Hematopoietic multipotent progenitor cell treated with erythropoietin and hydrocortisone succinate and interleukin-3 and kit ligand, for 15 days (in vitro differentiated cells): ENCODE measurements at regions not wholly inside any gene's neighbourhood (a gene's known extent, or its start where the extent isn't known, plus 50 kb on each side); places are given as distances from the start of the nearest gene placed in this dataset.

Experiments
- DNase-seq: peaks from one replicate; pipeline ENCODE4 v3.0.0-alpha.2; 2015; ENCODE audit warnings: low spot score

DNA sequence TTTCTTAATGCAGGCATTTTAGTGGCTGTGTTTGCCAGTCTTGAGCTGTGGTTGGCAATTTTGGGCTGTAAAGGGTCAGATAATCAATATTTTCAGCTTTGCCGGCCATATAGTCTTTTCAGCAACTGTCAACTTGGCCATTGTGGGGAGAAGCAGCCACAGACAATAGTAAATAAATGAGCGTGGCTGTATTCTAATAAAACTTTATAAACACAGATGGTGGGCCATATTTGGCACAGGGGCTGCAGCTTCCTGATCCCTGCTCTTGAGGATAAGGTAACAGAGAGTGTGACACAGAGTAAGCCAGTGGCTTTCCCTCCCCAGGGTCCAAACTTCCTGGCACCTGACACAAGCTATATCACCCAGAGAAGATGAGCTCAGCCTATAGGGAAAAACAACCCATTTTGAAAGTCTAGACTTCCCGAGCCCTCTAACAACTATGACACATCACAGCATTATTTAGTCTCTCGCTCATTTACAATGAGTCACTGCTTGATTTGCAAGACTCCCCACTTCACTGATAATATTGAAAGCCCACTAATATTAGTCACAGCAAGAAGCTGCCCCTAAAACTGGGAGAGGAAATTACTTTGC, 163.1 kb upstream of the TMPO start:
- DNase-seq: no peak

DNA sequence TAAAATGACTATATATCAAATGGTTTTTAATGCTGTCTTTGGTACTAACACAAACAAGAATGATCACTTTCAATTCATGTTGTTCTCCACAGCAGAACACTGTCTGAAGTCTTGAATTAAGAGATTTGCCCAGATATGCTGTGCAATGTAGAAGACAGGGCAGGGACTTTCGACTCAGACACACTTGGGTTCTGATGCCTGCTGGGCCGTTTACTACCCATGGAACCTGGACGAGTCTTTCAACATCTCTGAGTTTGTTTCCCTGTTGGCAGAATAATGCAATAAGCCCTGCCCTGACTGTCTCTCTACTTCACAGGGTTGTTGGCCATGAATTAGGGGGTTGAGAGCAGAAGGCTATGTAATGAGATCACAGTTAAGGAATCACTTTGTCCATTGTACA, 162.6 kb upstream of the TMPO start:
- DNase-seq: no peak

- no peak for DNase-seq
These were observed 160.8 kb upstream of the TMPO start for GRCh38 chr12:98354520-98355035.

DNA sequence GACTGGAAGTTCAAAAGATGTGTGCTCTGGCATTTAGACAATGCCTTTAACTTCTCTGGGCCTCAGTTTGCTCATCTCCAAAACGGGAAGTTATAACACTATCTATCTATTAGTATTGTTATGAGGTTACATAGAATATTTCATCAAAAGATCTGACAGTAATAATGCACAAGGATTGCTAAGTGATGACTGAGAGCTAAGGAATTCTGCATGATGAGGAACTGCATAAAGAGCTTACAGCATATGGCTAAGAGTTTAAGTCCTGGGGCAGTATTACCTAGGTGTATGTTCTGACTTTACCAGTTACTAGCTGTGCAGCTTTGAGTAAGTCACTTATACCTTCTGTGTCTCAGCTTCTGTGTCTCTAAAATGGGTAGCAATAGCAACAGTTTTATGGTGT, 160.1 kb upstream of the TMPO start:
- no peak for DNase-seq

- DNase-seq: no peak
These were observed 159.5 kb upstream of the TMPO start for GRCh38 chr12:98355933-98356332.

- no peak for DNase-seq
These were observed 157.2 kb upstream of the TMPO start for GRCh38 chr12:98358144-98358543.

DNA sequence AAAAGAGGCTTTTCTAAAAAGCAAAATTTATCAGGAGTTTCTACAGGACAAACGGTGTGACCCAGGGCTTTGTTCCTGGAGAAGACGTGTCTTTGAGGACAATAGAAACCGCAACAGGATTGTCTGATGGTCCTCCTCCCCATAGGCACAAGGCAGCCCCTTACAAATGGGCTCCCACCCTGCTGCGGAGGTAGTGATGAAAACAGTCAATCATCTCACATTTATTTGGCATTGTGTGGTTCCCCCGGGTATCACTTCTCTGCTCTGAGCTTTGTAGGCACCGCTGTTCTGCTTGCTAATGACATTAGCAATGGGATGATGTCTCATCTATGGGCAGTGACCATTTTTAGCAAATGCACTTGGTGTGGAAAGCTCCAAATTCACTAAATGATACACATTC, 155.5 kb upstream of the TMPO start:
- no peak for DNase-seq

DNA sequence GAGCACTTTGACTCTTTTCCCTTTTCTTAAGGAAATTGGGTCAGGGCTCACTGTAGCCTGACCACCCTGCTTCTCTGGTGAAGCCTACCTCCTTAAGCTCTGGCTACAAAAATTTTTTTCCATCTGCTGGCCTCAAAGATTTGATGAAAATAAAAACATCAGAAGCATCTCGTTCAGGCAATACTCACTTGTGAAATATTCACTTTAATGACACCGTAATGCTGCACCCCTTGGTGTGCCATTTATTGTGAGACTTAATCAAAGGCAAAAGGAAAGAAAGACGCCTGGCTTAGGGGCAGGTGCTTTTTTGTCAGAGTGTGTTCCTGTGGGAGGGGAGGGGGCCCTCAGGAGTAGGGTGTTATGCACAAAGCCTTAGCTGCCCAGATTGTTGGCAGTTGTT, 155.0 kb upstream of the TMPO start:
- DNase-seq: no peak

DNA sequence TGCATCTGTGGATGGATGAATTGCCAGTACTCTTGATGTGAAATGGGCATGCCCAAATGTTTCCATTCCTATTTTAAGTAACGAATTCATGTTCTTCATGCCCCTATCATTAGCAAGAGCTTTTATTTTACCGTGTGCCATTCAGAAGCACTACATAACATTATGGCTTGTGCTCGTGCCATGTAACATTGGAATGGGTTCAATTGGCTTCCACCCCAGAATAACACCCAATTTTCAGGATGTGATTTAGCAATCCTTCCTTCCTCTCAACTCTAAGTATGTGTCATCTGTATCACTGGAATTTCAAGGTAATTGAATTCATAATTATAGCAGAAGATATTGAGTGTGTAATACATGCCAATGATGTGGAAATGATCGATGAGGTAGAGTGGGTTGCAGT, 145.8 kb upstream of the TMPO start:
- DNase-seq: no peak

GRCh38 chr12:98370976-98371375, 144.4 kb upstream of the TMPO start:
- no peak for DNase-seq

DNA sequence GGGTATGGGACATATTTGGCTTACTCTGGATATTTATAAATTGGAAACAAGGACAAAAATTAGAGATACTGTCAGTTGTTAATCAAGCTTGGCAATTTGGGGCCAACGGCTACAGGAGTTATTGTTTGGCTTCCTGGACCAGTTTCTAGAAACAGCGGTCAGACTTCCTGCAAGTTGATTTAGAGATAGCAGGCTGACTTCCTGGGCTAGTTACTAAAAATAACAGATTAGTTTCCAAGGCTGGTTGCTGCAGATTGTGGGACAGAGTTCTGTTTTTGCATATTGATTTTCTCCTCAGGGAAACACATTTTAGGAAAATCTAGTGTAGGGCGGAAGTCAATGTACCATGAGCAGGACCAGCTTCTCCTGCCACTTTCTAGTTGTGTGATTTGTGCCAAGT, 144.0 kb upstream of the TMPO start:
- no peak for DNase-seq

- DNase-seq: no peak
These were observed 142.9 kb upstream of the TMPO start for GRCh38 chr12:98372340-98373024.

- DNase-seq: peak; percentile 4
These were observed 142.3 kb upstream of the TMPO start for GRCh38 chr12:98373025-98373554.

DNA sequence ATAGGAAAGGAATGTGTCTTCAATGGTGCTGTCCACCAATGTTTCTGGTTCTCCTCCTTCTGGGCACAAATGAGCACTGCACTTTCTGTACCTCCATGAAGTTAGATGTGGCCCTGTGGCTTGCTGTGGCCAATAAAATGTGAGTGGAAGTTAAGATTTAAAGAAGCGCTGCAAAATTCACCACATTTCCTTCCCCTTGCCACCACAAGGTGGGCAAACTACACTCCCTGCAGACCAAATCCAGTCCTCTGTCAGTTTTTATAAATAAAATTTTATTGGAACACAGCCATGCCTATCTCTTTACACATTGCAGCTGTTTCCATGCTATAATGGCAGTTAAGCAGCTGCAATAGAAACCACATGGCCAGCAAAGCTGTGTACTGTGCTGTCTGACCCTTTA, 141.4 kb upstream of the TMPO start:
- no peak for DNase-seq

GRCh38 chr12:98379106-98379505, 136.3 kb upstream of the TMPO start:
- DNase-seq: no peak

- no peak for DNase-seq
These were observed 129.7 kb upstream of the TMPO start for GRCh38 chr12:98385641-98386040.

DNA sequence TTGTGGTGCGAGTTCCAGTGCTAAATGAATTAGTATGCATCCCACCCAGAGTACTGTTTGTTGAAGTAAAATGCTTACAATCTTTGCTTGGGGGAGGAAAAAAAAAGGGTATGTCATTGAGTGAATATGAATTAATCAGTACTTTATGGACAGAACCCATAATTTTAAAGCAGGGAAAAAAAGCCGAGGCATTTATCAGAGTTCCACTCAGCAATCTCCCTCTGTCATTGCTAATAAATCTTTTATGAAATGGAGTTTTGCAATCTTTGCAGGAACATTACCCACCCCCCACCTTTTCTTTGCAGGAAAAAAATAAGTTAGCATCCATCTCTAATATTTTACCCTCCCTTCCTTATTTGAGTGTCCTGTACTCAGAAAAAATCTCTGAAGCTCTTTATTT, 127.9 kb upstream of the TMPO start:
- no peak for DNase-seq

GRCh38 chr12:98388126-98388525, 127.3 kb upstream of the TMPO start:
- no peak for DNase-seq

- DNase-seq: no peak
These were observed 125.8 kb upstream of the TMPO start for GRCh38 chr12:98389593-98389992.

- DNase-seq: peak; percentile 68
These were observed 117.9 kb upstream of the TMPO start for GRCh38 chr12:98397323-98398105.

DNA sequence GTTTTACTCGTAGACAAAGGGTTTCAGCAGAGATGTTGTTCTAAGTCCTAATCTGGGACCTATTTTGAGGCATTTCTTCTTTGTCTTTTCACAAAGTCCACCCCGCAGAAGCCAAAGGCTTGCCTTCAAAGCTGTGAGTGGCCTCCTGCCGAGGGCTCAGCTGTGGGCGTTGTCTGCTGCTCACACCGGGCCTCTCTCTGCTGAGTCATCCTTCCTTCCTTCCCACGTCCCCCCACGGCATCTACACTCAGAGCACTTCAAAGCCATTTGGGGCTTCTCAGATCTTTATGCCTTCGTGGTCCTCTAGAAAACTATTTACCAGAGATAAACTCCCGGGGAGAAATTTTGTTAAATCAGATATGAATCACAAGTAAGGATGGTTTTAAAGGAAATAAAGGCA, 115.9 kb upstream of the TMPO start:
- peak; percentile 6 for DNase-seq

GRCh38 chr12:98401427-98401826, 114.0 kb upstream of the TMPO start:
- no peak for DNase-seq

GRCh38 chr12:98402091-98402490, 113.3 kb upstream of the TMPO start:
- DNase-seq: no peak
